ENCODE measurements at regions not wholly inside any gene's neighbourhood (a gene's known extent, or its start where the extent isn't known, plus 50 kb on each side); places are given as distances from the start of the nearest gene placed in this dataset.

GRCh38 chr7:19381321-19381720 is 236.1 kb upstream of the FERD3L start:
- H3K4ac ChIP-seq (ENCODE audit: low read depth, low read length): no peak overlapping the region
- H2BK120ac ChIP-seq (ENCODE audit: low read depth, low read length, poor library complexity, severe bottlenecking): no peak overlapping the region
- no peak overlapping the region for H4K91ac ChIP-seq (ENCODE audit: insufficient read length, low read depth, low read length)
- no peaks in the 10 kb centered on the region for H3K79me2 ChIP-seq (ENCODE audit: insufficient read depth, low read length)
- no peak overlapping the region for H2BK12ac ChIP-seq (ENCODE audit: insufficient read length, low read depth, low read length)
- H3K56ac ChIP-seq (ENCODE audit: insufficient read length, low read depth, low read length): no peak overlapping the region
- H4K20me1 ChIP-seq (ENCODE audit: control insufficient read depth, insufficient read depth, insufficient read length): no peaks in the 10 kb centered on the region
- no peak overlapping the region for H2AK5ac ChIP-seq (ENCODE audit: insufficient read length, low read length)
- no peak overlapping the region for H2BK20ac ChIP-seq (ENCODE audit: low read depth, low read length, poor library complexity, severe bottlenecking)
- Mint-ChIP-seq H3K9me3 (no peaks in the 10 kb centered on the region), H3K4me1 (0 out of 4 replicates have a peak, but pooled peaks cover 0 to 3% of the 10 kb centered on the region in 2 experiments), H3K27ac (no peak overlapping the region), H3K36me3 (ENCODE audit: insufficient read depth in 1 of 3, low read depth in 3 of 3) (no peaks in the 10 kb centered on the region), H3K27me3 (ENCODE audit: low read depth) (no peaks in the 10 kb centered on the region), H3K4me3 (no peak overlapping the region)
- no peak overlapping the region for H3K18ac ChIP-seq (ENCODE audit: insufficient read length, low read depth, low read length)
- no peak overlapping the region for H2AFZ ChIP-seq (ENCODE audit: low read length)
- no peak overlapping the region for H4K5ac ChIP-seq (ENCODE audit: insufficient read length, low read depth, low read length)
- no peak overlapping the region for H3K9ac ChIP-seq (ENCODE audit: extremely low read depth, insufficient read length, low read length)
- TF ChIP-seq CTCF (conservative IDR thresholded peaks at IDR 0.05): no peak
- no peaks in the 10 kb centered on the region for H3K4me1 ChIP-seq (ENCODE audit: insufficient read depth, low read length)
- no peak overlapping the region for H3T11ph ChIP-seq (ENCODE audit: low read length)
- H3K4me2 ChIP-seq (ENCODE audit: insufficient read depth, insufficient read length, low read length): no peak overlapping the region
- H4K8ac ChIP-seq (replicated peaks; ENCODE audit: insufficient read length, low read depth, low read length): no peak overlapping the region
- H2BK5ac ChIP-seq (ENCODE audit: insufficient read length, low read length): no peak overlapping the region
- H3K79me1 ChIP-seq (ENCODE audit: insufficient read depth, low read depth, low read length, poor library complexity, severe bottlenecking): no peaks in the 10 kb centered on the region
- no peak overlapping the region for H3K14ac ChIP-seq (ENCODE audit: insufficient read depth, low read length)
- no peak overlapping the region for H2BK15ac ChIP-seq (ENCODE audit: low read depth, low read length)
- WGBS (ENCODE audit: extremely low coverage, insufficient read length, low lambda C conversion rate): no CpG with 5 or more reads among the region's 1 CpG
- H3K9me3 ChIP-seq (ENCODE audit: control insufficient read depth, low read depth, low read length): no peaks in the 10 kb centered on the region
- no peaks in the 10 kb centered on the region for H3K27me3 ChIP-seq (ENCODE audit: insufficient read depth, low read length)
- DNase-seq: no peak
- H3K23ac ChIP-seq (ENCODE audit: insufficient read length, low read depth, low read length): no peak overlapping the region
- no peaks in the 10 kb centered on the region for H3K23me2 ChIP-seq (ENCODE audit: insufficient read length, low read depth, low read length, poor library complexity, severe bottlenecking)
- H3K27ac ChIP-seq (ENCODE audit: insufficient read length, low read depth, low read length): no peak overlapping the region
